H1 (cell line): ENCODE measurements at regions not wholly inside any gene's neighbourhood (a gene's known extent, or its start where the extent isn't known, plus 50 kb on each side); places are given as distances from the start of the nearest gene placed in this dataset.

ENCODE experiments used
- CTCF ChIA-PET: fragments of 300-600 bp; sonication (Branson Sonifier 250); formaldehyde crosslinking; loops from one replicate; lab custom pipeline; 2021; ENCODE audit not compliant: partially characterized antibody; lab: Charles Lee
- POLR2A ChIA-PET: fragments of 300-600 bp; sonication (Branson Sonifier 250); formaldehyde crosslinking; loops from one replicate; lab custom pipeline; 2021; ENCODE audit warnings: inconsistent platforms; ENCODE audit not compliant: partially characterized antibody; lab: Charles Lee
- DNase-seq, 2 experiments: peaks; one replicate each; pipeline versions ENCODE4 v3.0.0 to v3.0.0-alpha.2; 2010 to 2022; ENCODE audit warnings: low spot score in 2 of 2, low read depth in 1 of 2, mixed read lengths in 1 of 2
- FAIRE-seq: peaks from 2 replicates; lab custom pipeline; 2011; peaks lifted over from hg19 to GRCh38; lab: Jason Lieb, UNC
- H2AFZ ChIP-seq: 2 replicates; pipeline ENCODE4 v1.8.1; 2012; ENCODE audit warnings: low read length, inconsistent platforms
- H2AK5ac ChIP-seq: 2 replicates; pipeline ENCODE4 v1.6.1; 2013; ENCODE audit warnings: low read depth, low read length
- H2BK120ac ChIP-seq: replicated peaks from 2 replicates; pipeline ENCODE3; 2013; ENCODE audit warnings: low read depth, low read length, inconsistent platforms
- H2BK12ac ChIP-seq: 2 replicates; pipeline ENCODE4 v1.6.1; 2013; ENCODE audit warnings: low read depth, low read length
- H2BK15ac ChIP-seq: 2 replicates; pipeline ENCODE4 v1.6.1; 2013; ENCODE audit warnings: low read length
- H2BK20ac ChIP-seq: 2 replicates; pipeline ENCODE4 v1.6.1; 2013; ENCODE audit warnings: low read length
- H2BK5ac ChIP-seq: 2 replicates; pipeline ENCODE4 v1.6.1; 2013; ENCODE audit warnings: low read depth, low read length
- H3K14ac ChIP-seq: 2 replicates; pipeline ENCODE4 v1.6.1; 2013; ENCODE audit warnings: inconsistent platforms; ENCODE audit not compliant: insufficient read length
- H3K18ac ChIP-seq: 2 replicates; pipeline ENCODE4 v1.6.1; 2013; ENCODE audit warnings: low read length; ENCODE audit errors: extremely low read depth
- H3K23ac ChIP-seq: 2 replicates; pipeline ENCODE4 v1.6.1; 2013; ENCODE audit warnings: inconsistent platforms; ENCODE audit not compliant: insufficient read length
- H3K23me2 ChIP-seq: 2 replicates; pipeline ENCODE4 v1.6.1; 2013; ENCODE audit warnings: low read depth, low read length
- H3K27ac ChIP-seq: 2 replicates; pipeline ENCODE4 v1.6.1; 2011; ENCODE audit warnings: low read depth, low read length, inconsistent platforms
- H3K27me3 ChIP-seq, 4 experiments: replicated peaks in 1 of 4; 1 replicate in 1 of 4; 2 replicates in 3 of 4; pipeline versions ENCODE4 v1.6.1 to v1.8.1; 2011 to 2013; ENCODE audit warnings: low read length in 3 of 4, mild to moderate bottlenecking in 3 of 4, inconsistent platforms in 2 of 4, mixed read lengths in 2 of 4, moderate library complexity in 1 of 4; ENCODE audit not compliant: control insufficient read depth in 3 of 4, insufficient read depth in 3 of 4; ENCODE audit errors: extremely low read depth in 1 of 4
- H3K36me3 ChIP-seq, 4 experiments: 2 replicates each; pipeline versions ENCODE4 v1.6.1 to v1.8.1; 2011 to 2013; ENCODE audit warnings: mild to moderate bottlenecking in 4 of 4, low read length in 3 of 4, moderate library complexity in 2 of 4, control low read depth in 1 of 4, inconsistent platforms in 1 of 4; ENCODE audit not compliant: insufficient read depth in 4 of 4, control insufficient read depth in 2 of 4
- H3K4ac ChIP-seq: replicated peaks from 2 replicates; pipeline ENCODE3; 2013; ENCODE audit warnings: low read length, low read depth, mixed read lengths, inconsistent platforms; ENCODE audit not compliant: insufficient read length
- H3K4me1 ChIP-seq, 4 experiments: replicated peaks in 1 of 4; 1 replicate in 1 of 4; 2 replicates in 3 of 4; pipeline versions ENCODE4 v1.6.1 to v1.8.1; 2011 to 2013; ENCODE audit warnings: low read length in 3 of 4, inconsistent platforms in 2 of 4, mixed read lengths in 1 of 4; ENCODE audit not compliant: insufficient read depth in 4 of 4, control insufficient read depth in 3 of 4
- H3K4me2 ChIP-seq, 2 experiments: 2 replicates each; pipeline versions ENCODE4 v1.6.1 to v1.8.1; 2011 to 2013; ENCODE audit warnings: low read depth in 2 of 2, low read length in 2 of 2, control low read depth in 1 of 2, inconsistent platforms in 1 of 2, mild to moderate bottlenecking in 1 of 2; ENCODE audit not compliant: insufficient read depth in 1 of 2
- H3K4me3 ChIP-seq, 4 experiments: fragments of 200-600, 300-600 bp in 1 of 4; sonication (generic), shearing (Covaris generic), sonication (Bioruptor Twin) in 1 of 4; 2 replicates each; pipeline versions ENCODE4 v1.5.1 to v1.8.1; 2011 to 2016; ENCODE audit warnings: low read length in 4 of 4, low read depth in 3 of 4, control low read depth in 2 of 4, inconsistent platforms in 2 of 4, mild to moderate bottlenecking in 2 of 4, mixed read lengths in 1 of 4, moderate library complexity in 1 of 4; ENCODE audit not compliant: insufficient read depth in 2 of 4; ENCODE audit errors: extremely low read depth in 1 of 4
- H3K56ac ChIP-seq: replicated peaks from 2 replicates; pipeline ENCODE3; 2013; ENCODE audit warnings: low read depth, mild to moderate bottlenecking, mixed read lengths, low read length, inconsistent platforms; ENCODE audit not compliant: insufficient read length
- H3K79me1 ChIP-seq: 2 replicates; pipeline ENCODE4 v1.6.1; 2013; ENCODE audit warnings: low read depth, low read length, control low read depth
- H3K79me2 ChIP-seq, 2 experiments: 2 replicates each; pipeline versions ENCODE4 v1.6.1 to v1.8.1; 2012 to 2013; ENCODE audit warnings: low read length in 2 of 2, mild to moderate bottlenecking in 2 of 2, inconsistent platforms in 1 of 2; ENCODE audit not compliant: insufficient read depth in 2 of 2, control insufficient read depth in 1 of 2
- H3K9ac ChIP-seq, 4 experiments: replicated peaks in 1 of 4; 1 replicate in 1 of 4; 2 replicates in 3 of 4; pipeline versions ENCODE4 v1.6.1 to v1.8.1; 2011 to 2013; ENCODE audit warnings: low read depth in 3 of 4, low read length in 3 of 4, control low read depth in 2 of 4, mild to moderate bottlenecking in 2 of 4, moderate library complexity in 2 of 4, inconsistent platforms in 1 of 4; ENCODE audit errors: extremely low read depth in 1 of 4
- H3K9me3 ChIP-seq, 2 experiments: 2 replicates each; pipeline versions ENCODE4 v1.6.1 to v1.8.1; 2012 to 2013; ENCODE audit warnings: mild to moderate bottlenecking in 2 of 2, moderate library complexity in 2 of 2, control low read depth in 1 of 2, inconsistent platforms in 1 of 2, low read depth in 1 of 2, low read length in 1 of 2, mixed read lengths in 1 of 2; ENCODE audit not compliant: insufficient read depth in 2 of 2
- H4K20me1 ChIP-seq, 2 experiments: replicated peaks in 1 of 2; 2 replicates each; pipeline versions ENCODE3 to v1.8.1; 2011 to 2013; ENCODE audit warnings: inconsistent platforms in 2 of 2, low read length in 2 of 2, mild to moderate bottlenecking in 1 of 2; ENCODE audit not compliant: insufficient read depth in 2 of 2, control insufficient read depth in 1 of 2
- H4K5ac ChIP-seq: 2 replicates; pipeline ENCODE4 v1.6.1; 2013; ENCODE audit warnings: low read length, low read depth, mixed read lengths, inconsistent platforms; ENCODE audit not compliant: insufficient read length
- H4K8ac ChIP-seq: 2 replicates; pipeline ENCODE4 v1.8.0; 2013; ENCODE audit warnings: mild to moderate bottlenecking, moderate library complexity, low read length, inconsistent platforms; ENCODE audit not compliant: insufficient read depth; ENCODE audit errors: extremely low read depth
- H4K91ac ChIP-seq: replicated peaks from 2 replicates; pipeline ENCODE3; 2013; ENCODE audit warnings: low read length, mixed read lengths, inconsistent platforms; ENCODE audit not compliant: insufficient read length
- BACH1 ChIP-seq: IDR thresholded peaks from 2 replicates; pipeline ENCODE4 v1.6.1; 2012; ENCODE audit warnings: low read length, improper control_type of control experiment
- CBX5 ChIP-seq: fragments of 300-800, 300-1000 bp; sonication (generic); IDR thresholded peaks from 2 replicates; pipeline ENCODE4 v1.7.1; 2016; ENCODE audit warnings: antibody characterized with exemption, low read length, low read depth
- CEBPB ChIP-seq: IDR thresholded peaks from 2 replicates; pipeline ENCODE4 v1.6.1; 2012; ENCODE audit warnings: low read depth, low read length
- GABPA ChIP-seq: IDR thresholded peaks from 2 replicates; pipeline ENCODE4 v1.6.1; 2011; ENCODE audit warnings: mild to moderate bottlenecking, low read length, moderate library complexity, borderline replicate concordance; ENCODE audit not compliant: insufficient read depth
- JUND ChIP-seq: IDR thresholded peaks from 2 replicates; pipeline ENCODE4 v1.6.1; 2011; ENCODE audit warnings: mild to moderate bottlenecking, improper control_type of control experiment, low read length
- KDM1A ChIP-seq: fragments of 200-600, 300-600 bp; sonication (generic); IDR thresholded peaks from 2 replicates; pipeline ENCODE4 v1.7.1; 2016; ENCODE audit warnings: mild to moderate bottlenecking, low read length, borderline replicate concordance
- KDM5A ChIP-seq: fragments of 200-600 bp; IDR thresholded peaks from 2 replicates; pipeline ENCODE4 v1.7.1; 2012; ENCODE audit warnings: mild to moderate bottlenecking, low read length, inconsistent platforms, mixed read lengths
- RBBP5 ChIP-seq: IDR thresholded peaks from 2 replicates; pipeline ENCODE4 v1.7.1; 2012; ENCODE audit warnings: low read depth, mild to moderate bottlenecking, inconsistent platforms, low read length, moderate library complexity, borderline replicate concordance
- RNF2 ChIP-seq: fragments of 200-900, 300-1000 bp; sonication (generic); IDR thresholded peaks from 2 replicates; pipeline ENCODE4 v1.7.1; 2016; ENCODE audit warnings: borderline replicate concordance, low read depth, mild to moderate bottlenecking, antibody characterized with exemption, low read length; ENCODE audit not compliant: poor library complexity, severe bottlenecking; ENCODE audit errors: missing control alignments
- RXRA ChIP-seq: IDR thresholded peaks from 2 replicates; pipeline ENCODE4 v1.6.1; 2011; ENCODE audit warnings: low read depth, mild to moderate bottlenecking, low read length, moderate library complexity; ENCODE audit not compliant: insufficient read depth
- TAF7 ChIP-seq: optimal IDR thresholded peaks from 2 replicates; pipeline ENCODE3; 2011; ENCODE audit warnings: low read depth, mild to moderate bottlenecking, inconsistent platforms, low read length, moderate library complexity, borderline replicate concordance
- TCF12 ChIP-seq: IDR thresholded peaks from 2 replicates; pipeline ENCODE4 v1.6.1; 2011; ENCODE audit warnings: low read depth, mild to moderate bottlenecking, low read length
- WGBS, 2 experiments: shearing (Covaris generic) in 1 of 2; methylation state at CpG; one replicate each; pipeline versions ENCODE4 v1.1.6 to v1.1.7; 2013 to 2015; ENCODE audit warnings: low lambda C conversion rate in 2 of 2, mixed read lengths in 2 of 2, inconsistent platforms in 1 of 2, low coverage in 1 of 2, missing lambda C conversion rate in 1 of 2; ENCODE audit not compliant: insufficient replicate concordance in 2 of 2, insufficient coverage in 1 of 2, insufficient read length in 1 of 2; ENCODE audit errors: extremely low coverage in 1 of 2, missing lambda C conversion rate in 1 of 2; 5-methylcytosine and 5-hydroxymethylcytosine counted together
- TF ChIP-seq, protein P1 (sequence below): IDR thresholded peaks from 2 replicates; pipeline ENCODE4 v1.6.1; 2012; ENCODE audit warnings: low read length, inconsistent platforms

DNA sequence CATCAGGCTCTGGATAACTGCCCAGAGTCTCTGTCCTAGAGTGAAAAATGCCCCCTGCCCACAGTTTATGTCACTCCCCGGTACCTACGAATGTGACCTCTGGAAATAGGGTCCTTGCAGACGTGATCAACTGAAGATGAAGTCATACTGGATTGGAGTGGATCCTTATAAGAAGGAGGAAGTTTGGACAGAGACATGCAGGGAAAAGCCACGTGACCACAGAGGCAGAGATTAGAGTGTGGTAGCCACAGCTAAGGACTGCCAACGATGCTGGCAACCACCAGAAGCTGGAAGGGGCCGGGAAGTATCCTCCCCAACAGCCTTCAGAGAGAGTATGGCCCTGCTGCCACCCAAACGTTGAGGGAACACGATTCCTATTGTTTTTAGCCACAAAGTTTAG, 101.2 kb upstream of the NCOR2 start:
- Histone ChIP-seq H2BK5ac (no peak overlapping the region), H2BK12ac (no peak overlapping the region), H3K56ac (no peak overlapping the region), H3K23ac (no peak overlapping the region), H4K5ac (no peak overlapping the region), H3K36me3 (no peaks in the 10 kb centered on the region), H3K4me2 (no peak overlapping the region), H3K18ac (no peak overlapping the region), H4K20me1 (peaks cover 0 to 2% of the 10 kb centered on the region in 2 experiments), H3K14ac (no peak overlapping the region), H2AFZ (no peak overlapping the region), H2BK120ac (no peak overlapping the region), H3K79me2 (no peaks in the 10 kb centered on the region), H3K4me3 (no peak overlapping the region), H2BK20ac (no peak overlapping the region), H4K91ac (no peak overlapping the region), H3K9me3 (peaks cover 0 to 10% of the 10 kb centered on the region in 2 experiments; a peak in 1 of 4 replicates), H4K8ac (no peak overlapping the region), H2BK15ac (no peak overlapping the region), H3K27me3 (no peaks in the 10 kb centered on the region; a peak in 1 of 7 replicates), H3K4ac (no peak overlapping the region), H3K23me2 (peaks cover 5% of the 10 kb centered on the region; the same call in 1 of the 2 replicates), H3K79me1 (no peaks in the 10 kb centered on the region), H3K4me1 (no peaks in the 10 kb centered on the region), H3K9ac (no peak overlapping the region), H3K27ac (no peak overlapping the region), H2AK5ac (no peak overlapping the region)
- FAIRE-seq = no peak
- ChIA-PET CTCF (interaction anchor here (0.8 to 2.8 kb wide), 3 partner anchors 14 to 336 kb away, joined by 3 to 8 read pairs (median 3); no protein-coding TSS in a partner anchor), POLR2A (interaction anchor here (0.6 kb wide), 1 partner anchor 11 kb away, joined by 3 read pairs; no protein-coding TSS in a partner anchor)
- 89% methylated on average over 8 of the region's 8 CpGs; no CpG with 5 or more reads in 1 of the 2 experiments for WGBS, 2 experiments
- no peak for DNase-seq
- TF ChIP-seq TAF7 (no peak), RBBP5 (no peak), CEBPB (no peak), KDM5A (no peak), JUND (no peak), RXRA (no peak), KDM1A (no peak), TCF12 (no peak), CBX5 (no peak), GABPA (no peak), RNF2 (no peak), BACH1 (no peak)
- TF ChIP-seq, protein P1, sequence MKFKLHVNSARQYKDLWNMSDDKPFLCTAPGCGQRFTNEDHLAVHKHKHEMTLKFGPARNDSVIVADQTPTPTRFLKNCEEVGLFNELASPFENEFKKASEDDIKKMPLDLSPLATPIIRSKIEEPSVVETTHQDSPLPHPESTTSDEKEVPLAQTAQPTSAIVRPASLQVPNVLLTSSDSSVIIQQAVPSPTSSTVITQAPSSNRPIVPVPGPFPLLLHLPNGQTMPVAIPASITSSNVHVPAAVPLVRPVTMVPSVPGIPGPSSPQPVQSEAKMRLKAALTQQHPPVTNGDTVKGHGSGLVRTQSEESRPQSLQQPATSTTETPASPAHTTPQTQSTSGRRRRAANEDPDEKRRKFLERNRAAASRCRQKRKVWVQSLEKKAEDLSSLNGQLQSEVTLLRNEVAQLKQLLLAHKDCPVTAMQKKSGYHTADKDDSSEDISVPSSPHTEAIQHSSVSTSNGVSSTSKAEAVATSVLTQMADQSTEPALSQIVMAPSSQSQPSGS = no peak
